ENCODE measurements at regions not wholly inside any gene's neighbourhood (a gene's known extent, or its start where the extent isn't known, plus 50 kb on each side); places are given as distances from the start of the nearest gene placed in this dataset.

DNA sequence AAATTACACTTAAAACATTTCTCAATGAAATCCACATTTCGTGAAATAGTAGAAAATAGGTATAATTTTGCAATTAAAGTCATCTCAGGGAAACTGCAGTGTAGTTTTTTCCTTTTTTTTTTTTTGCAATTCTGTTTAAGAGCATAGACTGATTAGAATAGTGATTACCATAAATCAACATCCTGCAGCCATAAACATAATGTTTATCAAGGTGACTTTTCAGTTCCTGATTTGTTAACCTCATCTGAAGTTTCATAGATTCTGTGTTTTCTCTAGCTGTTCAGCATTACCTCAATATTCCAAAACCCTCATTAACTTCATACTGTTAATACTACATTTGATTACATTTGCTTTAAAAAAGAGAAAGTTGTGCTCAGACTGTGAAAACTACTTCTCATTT is 286.3 kb upstream of the DACH1 start:
- DNase-seq, result no peak

DNA sequence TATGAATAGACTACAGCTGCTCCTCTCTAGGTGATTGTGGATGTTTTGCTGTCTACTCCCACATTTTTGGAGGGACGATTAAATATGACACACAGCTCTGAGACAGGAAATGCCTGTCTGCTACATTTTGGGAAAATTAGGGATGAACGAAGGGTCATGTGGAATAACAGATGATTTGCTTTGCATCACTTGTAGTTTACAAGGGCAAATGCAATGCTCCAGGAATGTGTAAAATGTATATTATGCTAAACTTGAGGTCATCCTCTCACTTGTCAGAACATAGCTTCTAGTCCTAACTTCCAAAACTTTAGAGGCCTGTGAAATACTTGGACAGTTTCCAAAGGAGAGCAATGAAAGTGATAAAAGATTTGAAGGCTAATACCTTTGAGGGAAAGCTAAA is 284.2 kb upstream of the DACH1 start:
- DNase-seq, result no peak

DNA sequence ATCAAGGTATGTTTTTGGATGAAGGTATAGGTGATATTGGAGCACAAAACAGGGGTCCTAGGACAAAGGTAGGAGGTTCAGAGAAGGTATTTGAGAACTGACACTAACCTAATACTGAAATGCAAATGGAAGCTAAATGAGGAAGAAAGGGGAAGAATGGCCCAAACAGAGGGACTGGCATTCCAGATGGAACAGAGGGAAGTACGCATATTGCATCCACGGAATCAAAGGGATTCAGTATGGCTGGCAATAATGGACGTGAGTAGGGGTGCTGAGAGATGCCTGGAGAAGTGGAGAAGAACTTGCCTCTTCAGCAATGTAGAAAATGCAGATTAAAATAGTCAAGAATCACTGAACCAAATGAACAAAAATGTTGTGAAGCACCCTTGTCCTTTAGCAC is 283.5 kb upstream of the DACH1 start:
- no peak for DNase-seq

DNA sequence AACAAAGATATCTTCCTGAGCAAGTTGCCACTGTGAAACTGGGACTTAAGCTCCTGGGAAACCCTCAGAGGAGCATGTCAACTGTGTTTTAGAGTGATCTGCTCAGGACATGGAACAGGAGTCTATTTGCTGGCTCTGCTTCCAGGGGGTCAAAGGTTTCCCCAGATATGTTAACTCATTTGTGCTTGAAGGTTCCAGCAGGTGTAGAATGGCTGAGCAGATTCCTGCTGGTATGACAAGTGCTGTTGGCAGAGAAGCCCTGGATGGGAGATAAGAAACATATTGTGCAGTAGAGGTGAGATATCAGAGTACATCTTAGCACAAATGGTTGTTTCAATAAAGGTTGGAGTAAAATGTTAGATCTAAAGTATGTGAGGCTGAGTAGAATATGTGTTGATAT is 282.7 kb upstream of the DACH1 start:
- no peak for DNase-seq

DNA sequence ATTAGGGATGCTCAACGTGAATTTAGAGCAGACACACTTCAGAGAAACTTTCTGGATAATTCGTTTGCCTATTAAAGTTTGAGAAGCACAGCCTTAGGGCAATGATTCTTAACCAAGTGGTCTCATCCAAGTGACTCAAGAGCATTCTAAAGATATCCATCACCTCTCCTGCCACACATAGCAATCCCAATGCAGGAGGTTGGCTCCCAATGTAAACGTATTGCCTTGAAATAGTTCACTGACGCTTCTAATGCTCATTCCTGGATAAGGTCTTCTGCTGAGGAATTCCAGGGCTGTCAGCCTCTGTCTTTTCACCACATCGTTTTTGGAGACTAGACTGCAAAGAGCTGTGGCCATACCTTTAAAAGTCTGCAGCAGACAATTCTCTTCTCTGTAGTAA is 279.8 kb upstream of the DACH1 start:
- DNase-seq, result no peak

DNA sequence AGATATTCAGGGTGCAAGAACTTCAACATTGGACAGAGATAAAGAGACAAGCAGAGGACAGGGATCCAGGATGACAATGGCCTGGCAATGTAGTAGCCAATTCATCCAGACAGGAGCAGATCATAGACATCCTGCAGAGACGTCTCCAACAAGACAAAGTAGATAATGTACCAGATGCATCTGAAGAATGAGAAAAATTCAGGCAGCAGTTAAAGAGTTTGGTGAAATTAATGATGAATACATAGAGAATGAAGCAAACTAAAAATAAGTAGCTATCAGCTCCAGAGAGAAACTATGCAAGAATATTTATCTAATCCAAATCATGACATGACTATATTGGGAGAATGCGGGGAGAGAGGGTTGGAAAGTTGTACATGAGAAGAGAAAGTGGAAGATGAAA is 278.4 kb upstream of the DACH1 start:
- no peak for DNase-seq

DNA sequence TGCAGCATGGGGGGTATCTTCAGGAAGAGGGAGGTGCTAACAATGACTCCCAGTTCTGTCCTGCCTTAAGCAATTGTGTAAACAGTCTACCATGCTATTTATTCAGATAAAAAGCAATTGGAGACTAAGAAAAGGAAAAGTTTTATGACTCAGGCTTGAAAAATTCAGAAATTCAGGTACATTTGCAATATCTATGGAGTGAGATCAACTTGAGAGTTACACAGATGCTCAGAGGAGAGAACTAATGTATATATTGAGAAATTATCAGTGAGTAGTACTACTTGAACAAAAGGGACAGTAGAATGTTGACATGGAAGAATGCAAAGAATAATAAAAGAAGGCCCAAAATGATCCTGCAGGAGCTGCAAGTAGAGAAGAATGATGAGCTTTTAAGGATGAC is 277.6 kb upstream of the DACH1 start:
- no peak for DNase-seq

DNA sequence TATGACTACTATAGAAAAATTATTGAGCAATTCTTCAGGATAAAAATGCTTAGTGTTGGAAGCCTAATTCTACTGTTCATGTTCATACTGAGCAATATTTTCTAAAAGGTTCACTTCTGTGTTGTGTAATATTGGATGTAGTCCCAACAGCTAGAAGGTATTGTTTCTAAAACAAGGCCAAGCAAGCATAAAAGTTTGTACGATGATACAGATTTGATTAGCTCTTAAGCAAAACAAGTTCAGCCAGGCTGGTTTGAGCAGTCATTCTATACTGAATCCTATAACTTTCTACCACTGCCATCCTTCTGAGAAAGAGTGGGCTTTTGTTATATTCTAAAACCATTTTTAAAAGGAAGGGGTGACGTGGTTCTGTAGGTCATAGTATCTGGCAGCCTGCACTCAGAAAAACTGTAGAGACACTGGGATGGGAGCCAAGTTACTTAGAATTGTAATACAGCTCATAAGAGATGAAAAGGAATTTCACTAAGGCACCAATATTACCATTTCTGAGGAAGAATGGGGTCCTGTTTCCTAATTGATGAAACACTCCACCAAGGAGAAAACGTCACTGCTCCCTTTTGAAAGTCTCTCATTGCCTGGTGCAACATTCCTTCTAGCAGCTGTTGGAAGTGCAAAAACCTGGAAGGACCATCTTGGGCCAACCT is 275.0 kb upstream of the DACH1 start:
- no peak for DNase-seq

DNA sequence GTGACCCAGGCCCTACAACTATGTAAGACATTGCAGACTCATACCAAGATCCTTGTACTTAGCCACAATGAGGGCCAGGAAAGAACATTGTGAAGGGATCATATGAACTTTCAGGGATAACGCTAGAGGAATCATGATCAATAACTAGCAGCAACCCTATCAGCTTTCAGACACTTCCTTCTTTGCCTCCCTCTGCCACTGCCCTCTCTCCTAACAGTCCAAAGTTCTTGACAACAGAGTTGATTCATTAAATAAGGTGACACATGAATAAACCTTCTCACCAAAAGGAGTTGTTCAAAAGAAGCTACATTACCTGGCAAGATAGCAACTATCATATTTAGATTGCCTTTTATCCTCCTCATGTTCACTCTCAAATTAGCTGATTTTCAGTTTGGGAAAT is 272.2 kb upstream of the DACH1 start:
- DNase-seq, result no peak

DNA sequence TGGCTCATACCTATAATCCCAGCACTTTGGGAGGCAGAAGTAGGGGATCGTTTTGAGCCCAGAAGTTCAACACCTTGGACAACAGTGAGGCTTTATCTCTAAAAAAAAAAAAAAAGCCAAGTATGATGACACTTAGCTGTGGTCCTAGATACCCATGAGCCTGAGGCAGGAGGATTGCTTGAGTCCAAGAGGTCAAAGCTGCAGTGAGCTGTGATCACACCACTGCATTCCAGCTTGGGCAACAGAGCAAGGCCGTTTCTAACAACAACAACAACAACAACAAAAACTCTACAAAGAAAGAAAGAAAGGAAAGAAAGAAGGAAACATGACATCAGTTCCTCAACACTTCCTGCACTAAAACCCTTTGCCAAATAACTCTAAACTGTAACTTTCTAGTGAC is 265.1 kb upstream of the DACH1 start:
- no peak for DNase-seq

DNA sequence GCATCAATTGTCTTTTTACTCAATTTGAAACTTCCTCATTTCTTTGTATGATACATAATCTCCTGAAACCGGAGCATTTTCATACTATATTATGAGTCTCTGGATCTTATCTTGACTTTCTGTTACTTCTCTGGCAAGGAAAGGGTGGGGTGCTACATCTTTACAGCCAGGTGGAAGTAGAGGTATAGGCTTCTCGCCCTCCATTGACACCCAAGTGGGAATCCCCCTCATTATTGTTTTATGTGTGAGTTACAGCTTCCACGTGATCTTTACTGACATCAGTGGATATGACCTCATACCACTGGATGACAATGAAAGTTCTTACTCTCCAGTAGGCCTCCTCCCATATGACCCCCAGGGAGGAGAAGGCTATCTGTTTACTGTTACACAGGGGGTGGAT is 262.1 kb upstream of the DACH1 start:
- DNase-seq, result no peak

DNA sequence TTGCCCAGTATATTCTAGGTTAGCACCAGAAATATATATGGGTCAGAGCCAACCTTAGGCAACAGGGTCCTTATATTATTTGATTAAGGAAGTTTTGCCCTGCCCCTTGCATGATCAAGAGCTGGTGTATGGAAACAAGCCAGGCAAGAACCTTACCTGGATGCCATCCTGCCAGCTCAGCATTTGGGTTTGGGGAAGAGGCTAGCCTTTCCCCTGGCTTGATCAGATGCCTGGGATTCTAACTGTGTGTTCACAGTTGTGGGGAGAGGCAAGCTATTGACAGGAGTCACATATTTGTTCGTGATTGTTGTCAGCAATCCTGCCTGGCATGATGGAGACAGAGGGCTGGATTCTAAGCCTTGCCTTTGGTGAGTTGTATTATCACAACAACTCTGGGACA is 260.0 kb upstream of the DACH1 start:
- no peak for DNase-seq

DNA sequence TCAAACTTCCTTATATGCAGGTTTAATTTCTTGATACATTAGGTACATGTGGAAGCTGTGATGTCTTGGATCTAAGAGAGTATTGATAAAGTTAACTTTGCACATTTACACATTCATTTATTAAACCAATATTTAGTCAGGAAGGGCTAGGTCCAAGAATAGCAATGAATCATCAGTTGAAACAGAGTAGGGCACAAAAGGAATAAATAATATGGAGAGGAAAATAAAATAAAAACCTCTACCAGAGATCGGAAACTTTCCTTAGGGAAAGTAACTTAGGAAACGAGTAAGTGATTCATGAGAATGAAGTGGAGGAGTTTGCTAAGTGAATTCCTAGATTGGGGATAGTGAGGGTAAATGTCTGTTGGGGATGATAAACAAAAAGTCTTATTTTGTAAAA is 259.4 kb upstream of the DACH1 start:
- no peak for DNase-seq

DNA sequence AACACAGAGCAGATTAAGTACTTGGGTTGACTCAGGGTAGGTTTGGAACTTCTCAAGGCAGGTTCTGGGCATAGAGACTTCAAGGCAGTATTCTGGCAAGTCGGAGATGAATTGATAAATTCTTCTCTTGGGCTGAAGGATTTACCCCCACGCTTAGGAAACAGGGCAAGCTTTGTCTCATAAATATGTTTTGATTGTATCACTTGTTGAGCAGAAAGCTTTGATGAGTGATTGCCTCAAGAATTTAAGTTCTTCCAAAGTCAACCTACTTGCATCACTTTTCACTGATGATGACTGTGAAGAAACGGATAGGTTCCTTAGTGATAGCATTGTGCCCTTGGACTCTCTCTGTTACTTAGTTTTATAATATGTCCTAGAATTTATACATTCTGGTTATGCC is 258.6 kb upstream of the DACH1 start:
- no peak for DNase-seq

DNA sequence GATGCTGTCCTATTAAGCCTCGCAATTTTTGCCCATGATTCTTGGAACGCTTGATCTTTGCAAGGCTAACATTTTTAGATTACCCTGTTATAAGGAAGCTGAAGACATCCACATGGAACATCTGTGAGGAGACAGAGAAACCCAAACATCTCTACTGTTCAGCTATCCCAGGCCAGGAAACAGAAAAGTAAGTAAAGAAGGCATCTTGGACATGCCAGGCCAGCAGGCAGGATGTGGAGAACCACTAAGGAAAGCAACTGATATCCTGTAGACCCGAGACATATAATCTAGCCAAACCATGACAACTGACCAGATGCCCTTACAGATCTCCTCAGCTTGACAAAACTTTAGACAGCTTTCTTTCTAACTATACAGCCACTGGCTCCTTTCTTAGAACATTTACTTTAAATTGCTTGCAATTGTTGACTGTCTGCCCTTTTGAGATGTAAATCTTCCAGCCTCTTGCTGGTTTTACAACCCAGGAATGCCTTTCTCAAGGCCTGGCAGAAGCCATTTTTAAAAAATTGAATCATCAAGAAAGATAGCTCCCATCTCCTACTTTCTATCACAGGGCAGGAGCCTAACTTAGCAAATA is 255.8 kb upstream of the DACH1 start:
- no peak for DNase-seq

DNA sequence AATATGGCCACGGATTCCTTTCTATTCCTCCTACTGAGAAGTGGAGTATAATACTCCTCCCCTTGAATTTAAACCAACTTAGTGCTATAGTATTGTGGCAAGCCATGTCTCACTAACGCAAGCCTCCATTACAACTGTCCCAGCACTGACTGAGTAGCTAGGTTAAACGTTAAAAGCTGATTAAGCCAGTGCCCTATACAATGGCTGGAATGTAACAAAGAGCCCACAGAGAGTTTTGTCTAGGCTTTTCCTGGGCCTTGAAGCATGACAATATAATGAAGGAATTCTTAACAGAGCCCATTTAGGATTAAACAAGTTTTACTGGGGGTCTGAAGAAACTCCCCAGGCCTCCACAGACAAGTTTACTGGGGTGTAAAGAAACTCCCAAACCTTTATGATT is 254.5 kb upstream of the DACH1 start:
- DNase-seq, result no peak

DNA sequence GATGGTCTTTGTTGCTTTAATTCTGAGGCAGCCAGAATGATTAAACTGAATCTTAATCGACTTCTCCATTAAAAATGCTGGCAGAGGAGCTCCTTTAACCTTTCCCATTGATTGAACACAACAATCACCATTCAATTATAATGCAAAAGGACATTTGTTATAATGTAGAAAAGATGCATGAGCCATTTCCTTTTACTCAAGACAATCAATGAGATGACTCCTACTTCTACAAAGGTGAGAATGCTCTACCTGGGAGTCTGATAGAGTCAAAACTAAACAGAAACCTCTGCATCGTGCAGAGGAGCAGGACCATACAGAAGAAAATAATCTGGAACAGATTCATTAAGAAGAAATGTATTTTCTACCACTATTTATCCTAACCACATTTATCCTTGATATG is 253.6 kb upstream of the DACH1 start:
- DNase-seq, result no peak

DNA sequence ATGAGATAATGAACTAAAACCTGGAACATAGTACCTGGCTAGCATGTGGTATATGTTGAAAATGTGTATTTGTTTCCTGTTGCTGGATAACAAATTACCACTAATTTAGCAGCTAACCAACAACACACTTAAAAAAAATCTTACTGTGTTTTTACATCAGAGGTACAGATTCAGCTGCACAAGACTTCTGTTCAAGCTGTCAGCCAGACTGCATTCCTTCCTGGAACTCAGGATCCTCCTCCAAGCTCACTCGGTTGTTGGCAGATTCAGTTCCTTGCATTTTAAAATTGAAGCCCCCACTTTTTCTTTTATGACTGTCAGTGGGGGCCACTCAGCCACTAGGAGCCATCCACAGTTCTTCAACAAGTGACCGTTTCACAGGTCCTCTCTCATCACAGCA is 246.9 kb upstream of the DACH1 start:
- DNase-seq, result no peak

DNA sequence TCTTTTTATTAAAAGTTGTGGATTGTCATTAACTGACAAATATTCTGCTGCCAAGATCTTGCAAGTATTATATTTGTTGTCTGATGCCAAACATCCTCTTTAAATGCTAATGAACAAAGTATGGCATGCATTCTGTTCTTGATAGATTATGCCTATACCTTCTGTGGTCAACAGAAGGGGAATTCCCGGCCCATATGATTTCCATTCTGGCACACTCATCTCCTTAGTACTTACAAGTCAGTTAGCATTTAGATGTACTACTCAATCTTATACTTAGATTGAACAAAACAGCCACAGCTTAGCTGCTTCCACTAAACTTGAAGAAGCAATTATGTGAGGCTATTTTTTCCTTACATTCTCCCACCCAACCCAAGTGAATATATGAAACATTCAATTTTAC is 246.1 kb upstream of the DACH1 start:
- no peak for DNase-seq

DNA sequence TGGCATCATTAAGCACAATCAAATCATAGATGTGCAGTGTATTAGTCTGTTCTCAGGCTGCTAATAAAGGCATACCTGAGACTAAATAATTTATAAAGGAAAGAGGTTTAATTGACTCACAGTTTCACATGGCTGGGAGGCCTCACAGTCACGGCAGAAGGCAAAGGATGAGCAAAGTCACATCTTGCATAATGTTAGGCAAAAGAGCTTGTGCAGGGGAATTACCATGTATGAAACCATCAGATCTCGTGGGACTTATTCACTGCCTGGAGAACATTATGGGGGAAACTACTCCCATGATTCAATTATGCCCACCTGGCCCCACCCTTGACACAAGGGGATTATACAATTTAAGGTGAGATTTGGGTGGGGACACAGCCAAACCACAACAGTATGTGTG is 245.2 kb upstream of the DACH1 start:
- DNase-seq, result no peak

DNA sequence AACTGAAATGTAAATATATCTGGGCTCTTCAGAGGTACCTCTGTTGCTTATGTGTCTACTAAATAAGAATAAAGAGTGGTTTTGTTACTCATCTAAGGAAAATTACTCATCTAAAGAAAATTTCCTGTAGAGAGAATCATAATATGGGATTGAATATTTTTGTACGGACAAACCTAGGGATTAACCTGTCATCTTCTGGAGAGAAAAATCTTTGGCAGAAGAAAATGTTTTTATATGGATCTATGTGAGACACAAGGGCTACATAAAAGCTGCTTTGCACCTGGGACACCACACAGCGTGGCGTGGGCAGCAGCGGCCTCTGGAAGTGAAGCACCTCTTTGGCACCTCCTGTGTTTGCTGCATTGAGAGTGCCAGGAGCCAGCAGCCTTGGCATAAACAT is 242.9 kb upstream of the DACH1 start:
- no peak for DNase-seq

DNA sequence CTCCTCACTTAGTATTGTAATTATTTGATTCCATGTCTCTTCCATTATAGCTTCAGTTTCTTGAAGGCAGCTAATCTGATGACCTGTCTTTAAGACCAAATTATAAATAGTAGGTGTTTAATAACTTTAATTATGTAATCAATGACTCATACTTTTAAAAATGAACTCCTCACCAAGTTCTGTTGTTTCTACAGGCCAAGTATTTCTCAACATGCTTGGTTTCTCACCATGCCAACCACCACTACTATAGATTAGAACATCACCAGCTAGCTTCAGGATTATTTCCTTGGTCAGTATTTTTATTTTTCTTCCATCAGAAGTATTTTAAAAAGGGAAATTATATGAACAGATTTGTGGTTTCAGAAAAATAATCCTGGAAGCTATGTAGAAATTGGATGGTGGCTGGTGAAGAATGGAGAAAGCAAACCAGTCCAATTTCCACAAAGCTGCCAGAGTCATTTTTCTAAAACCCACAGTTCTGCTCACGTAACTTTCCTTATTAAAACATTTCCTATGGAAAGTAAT is 237.7 kb upstream of the DACH1 start:
- DNase-seq, result no peak

DNA sequence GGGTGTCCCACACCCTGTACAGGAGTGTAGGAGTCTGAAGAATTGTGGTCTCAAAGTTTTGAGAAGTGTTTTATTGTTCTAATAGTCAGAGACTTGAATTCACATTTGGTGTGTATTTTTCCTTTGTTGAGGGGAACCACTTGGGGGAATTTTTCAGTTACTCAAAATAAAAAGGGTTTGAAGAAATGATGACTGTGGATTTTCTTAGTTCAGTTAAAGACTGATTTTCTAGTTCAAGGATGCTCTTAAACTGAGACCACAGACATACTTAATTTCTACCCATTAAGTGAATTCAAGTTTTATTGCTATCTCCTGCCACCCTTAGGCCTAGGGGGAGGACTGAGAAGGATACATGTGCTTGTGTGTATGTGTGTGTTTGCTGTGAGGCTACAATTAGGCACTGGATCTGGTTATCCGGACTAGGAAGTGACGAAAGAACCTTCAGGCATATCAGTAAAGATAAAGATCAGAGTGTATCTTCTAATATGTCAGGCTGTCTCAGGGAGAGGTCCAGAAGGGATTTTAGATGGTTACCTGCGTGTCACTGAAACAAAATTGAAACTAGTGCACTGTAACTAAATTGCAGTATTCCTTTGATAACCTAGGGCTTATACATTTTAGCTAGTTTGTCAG is 234.9 kb upstream of the DACH1 start:
- no peak for DNase-seq

DNA sequence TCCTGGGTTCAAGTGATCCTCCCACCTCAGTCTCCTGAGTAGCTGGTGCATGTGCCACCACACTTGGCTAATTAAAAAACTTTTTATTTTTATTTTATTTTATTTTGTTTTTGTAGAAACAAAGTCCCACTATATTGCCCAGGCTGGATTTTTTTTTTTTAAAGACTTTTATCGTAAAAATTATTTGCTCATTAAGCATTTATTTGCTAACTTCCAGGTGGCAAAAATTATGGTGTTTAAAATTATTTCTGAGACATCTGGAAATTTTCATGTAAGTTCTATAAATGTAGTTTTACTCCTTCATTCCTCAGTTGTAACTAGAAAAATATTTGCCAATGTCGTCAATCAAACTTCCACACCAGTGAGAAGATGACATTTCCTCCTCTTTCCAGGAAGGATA is 233.3 kb upstream of the DACH1 start:
- DNase-seq, result no peak

DNA sequence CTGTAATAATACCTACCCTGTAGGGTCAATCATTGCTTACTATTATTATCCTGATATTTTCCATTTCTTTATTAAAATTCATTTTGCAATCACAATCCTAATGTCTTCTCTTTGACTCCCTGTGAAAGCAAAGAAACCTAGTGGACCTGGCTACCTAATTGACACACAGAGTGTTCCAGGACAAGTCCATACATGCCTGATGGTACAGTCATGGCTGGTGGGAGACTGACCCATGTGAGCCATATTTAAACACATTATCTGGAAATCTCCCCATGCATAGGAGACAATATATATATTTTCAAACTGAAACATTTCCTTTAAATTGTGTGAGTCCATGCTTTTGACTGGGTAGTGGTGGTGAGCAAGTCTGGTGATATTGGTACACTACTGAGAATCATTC is 230.6 kb upstream of the DACH1 start:
- DNase-seq, result no peak

Measured in stimulated activated naive CD4-positive, alpha-beta T cell treated with Interleukin-2 at 50 U/mL for 16 hours (primary cell).